ENCODE measurements at regions not wholly inside any gene's neighbourhood (a gene's known extent, or its start where the extent isn't known, plus 50 kb on each side); places are given as distances from the start of the nearest gene placed in this dataset.

GRCh38 chr10:128432011-128432410 is 305.8 kb upstream of the MKI67 start:
- H3K27me3 ChIP-seq, result peaks cover 0 to 44% (median 6%) of the 10 kb centered on the region in 9 donors
- intact Hi-C loops (cut with DNase I), result no loop called here
- H3K36me3 ChIP-seq, result no peaks in the 10 kb centered on the region
- no peaks in the 10 kb centered on the region for H3K9me3 ChIP-seq
- DNase-seq, result no peak
- no peak overlapping the region for H3K27ac ChIP-seq
- ATAC-seq, result no peak
- 66 to 82% (median 70%) methylated on average over 7 of the region's 7 CpGs for WGBS, 4 donors
- no peak for TF ChIP-seq POLR2A (IDR thresholded peaks at IDR 0.05)
- no peak for TF ChIP-seq CTCF (IDR thresholded peaks at IDR 0.05)
- H3K4me1 ChIP-seq, result no peaks in the 10 kb centered on the region
- H3K4me3 ChIP-seq, result no peak overlapping the region

GRCh38 chr10:128432423-128432822 is 306.2 kb upstream of the MKI67 start:
- Histone ChIP-seq H3K9me3 (no peaks in the 10 kb centered on the region), H3K36me3 (no peaks in the 10 kb centered on the region), H3K4me3 (no peak overlapping the region), H3K27me3 (peaks cover 0 to 42% (median 6%) of the 10 kb centered on the region in 9 donors), H3K4me1 (no peaks in the 10 kb centered on the region), H3K27ac (no peak overlapping the region)
- WGBS, 4 donors, result 75 to 85% (median 83%) methylated on average over 6 of the region's 6 CpGs
- DNase-seq, result no peak
- intact Hi-C loops (cut with DNase I), result no loop called here
- ATAC-seq, result no peak
- TF ChIP-seq CTCF (IDR thresholded peaks at IDR 0.05) (no peak), POLR2A (IDR thresholded peaks at IDR 0.05) (no peak)

DNA sequence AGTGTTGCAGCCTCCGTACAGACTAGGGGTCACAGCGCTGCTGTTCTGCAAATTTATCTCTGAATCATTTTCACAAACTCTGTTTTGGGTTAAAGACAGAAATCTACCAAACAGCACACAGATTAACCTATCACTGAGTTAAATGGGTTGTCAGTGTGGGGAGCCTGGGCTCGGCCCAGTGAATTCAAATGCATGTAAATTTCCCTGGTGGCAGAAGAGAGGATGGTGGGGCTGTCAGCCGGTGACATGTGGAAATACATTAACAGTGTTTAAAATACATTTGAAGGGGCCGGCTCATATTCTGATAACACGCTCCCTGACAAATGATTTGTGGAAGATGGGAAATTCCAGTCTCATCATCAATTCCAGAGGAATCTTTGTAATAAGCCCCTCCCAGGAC is 309.6 kb upstream of the MKI67 start:
- DNase-seq (no peak), ATAC-seq (no peak)
- H3K27ac ChIP-seq, result no peak overlapping the region
- no peaks in the 10 kb centered on the region for H3K36me3 ChIP-seq
- H3K4me3 ChIP-seq, result no peak overlapping the region
- H3K27me3 ChIP-seq, result peaks cover 0 to 62% (median 9%) of the 10 kb centered on the region in 9 donors
- WGBS, 4 donors, result 50 to 61% (median 53%) methylated on average over 6 of the region's 6 CpGs
- H3K9me3 ChIP-seq, result no peaks in the 10 kb centered on the region
- TF ChIP-seq CTCF (IDR thresholded peaks at IDR 0.05), result no peak
- no peak for TF ChIP-seq POLR2A (IDR thresholded peaks at IDR 0.05)
- intact Hi-C loops (cut with DNase I), result no loop called here
- H3K4me1 ChIP-seq, result no peaks in the 10 kb centered on the region

- DNase-seq (no peak), ATAC-seq (no peak)
- intact Hi-C loops (cut with DNase I), result no loop called here
- Histone ChIP-seq H3K9me3 (peaks cover 0 to 1% (median 0%) of the 10 kb centered on the region in 12 donors), H3K4me1 (no peaks in the 10 kb centered on the region), H3K27me3 (peaks cover 0 to 51% (median 9%) of the 10 kb centered on the region in 9 donors), H3K4me3 (no peak overlapping the region), H3K27ac (no peak overlapping the region), H3K36me3 (no peaks in the 10 kb centered on the region)
- 72 to 78% (median 73%) methylated on average over 13 of the region's 13 CpGs for WGBS, 4 donors
- no peak for TF ChIP-seq POLR2A (IDR thresholded peaks at IDR 0.05)
- TF ChIP-seq CTCF (IDR thresholded peaks at IDR 0.05), result no peak
Measured at GRCh38 chr10:128437786-128438345, 311.6 kb upstream of the MKI67 start.
